ENCODE measurements at regions not wholly inside any gene's neighbourhood (a gene's known extent, or its start where the extent isn't known, plus 50 kb on each side); places are given as distances from the start of the nearest gene placed in this dataset.

DNA sequence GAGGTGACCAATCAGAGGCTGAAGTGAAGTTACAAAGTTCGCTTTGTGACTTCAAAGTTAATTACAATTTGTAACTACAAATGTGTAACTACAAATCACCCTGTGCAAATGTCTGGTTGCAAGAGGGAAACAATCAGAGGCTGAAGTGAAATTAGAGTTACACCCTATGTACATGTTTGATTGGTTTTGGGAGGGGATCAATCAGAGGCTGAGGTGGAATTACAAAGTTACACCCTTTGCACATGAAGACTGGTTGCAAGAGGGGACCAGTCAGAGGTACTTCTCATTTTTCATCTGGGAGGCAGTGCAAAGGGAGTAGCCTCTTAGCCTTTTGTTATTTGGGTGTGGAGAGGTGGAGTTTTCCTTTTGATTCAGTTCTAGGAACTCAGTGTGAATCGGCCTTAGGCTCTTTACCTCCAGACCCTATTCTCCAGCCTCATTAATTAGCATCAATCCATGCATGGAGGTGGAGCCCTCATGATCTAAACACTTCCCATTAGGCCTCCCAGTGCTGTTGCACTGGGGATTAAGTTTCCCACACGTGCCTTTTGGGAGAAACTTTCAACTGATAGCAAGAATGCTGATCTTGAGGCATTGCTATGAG, 291.3 kb upstream of the MTNR1B start:
- H3K4me1 Mint-ChIP-seq (ENCODE audit: low read depth), result no peaks in the 10 kb centered on the region
- H3K4me3 Mint-ChIP-seq, result no peak overlapping the region
- H3K9me3 Mint-ChIP-seq, result peaks cover 15% of the 10 kb centered on the region
- no peaks in the 10 kb centered on the region for H3K36me3 Mint-ChIP-seq (ENCODE audit: insufficient read depth)
- ATAC-seq (no peak), DNase-seq (no peak)
- H3K27me3 Mint-ChIP-seq (ENCODE audit: low read depth), result no peaks in the 10 kb centered on the region

DNA sequence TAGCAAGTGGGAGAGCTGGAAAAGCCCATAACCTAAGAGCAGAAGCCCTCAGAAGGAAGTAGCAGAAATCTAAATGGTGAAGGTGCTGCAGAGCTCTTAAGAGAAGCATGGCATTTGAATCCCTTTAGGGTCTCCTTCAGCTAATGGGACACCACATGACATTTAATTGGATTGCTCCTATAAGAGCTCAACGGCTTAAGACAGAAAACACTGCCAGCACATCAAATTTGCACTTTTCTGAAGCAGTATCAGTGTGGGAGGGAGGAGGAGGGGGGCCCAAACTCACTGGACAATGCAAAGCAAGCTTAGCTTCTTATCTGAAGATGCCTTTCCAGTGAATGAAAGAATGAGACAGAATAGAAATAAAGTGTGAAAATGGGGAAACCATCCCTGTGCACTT, 287.9 kb upstream of the MTNR1B start:
- ATAC-seq, result no peak
- no peaks in the 10 kb centered on the region for H3K27me3 Mint-ChIP-seq (ENCODE audit: low read depth)
- H3K36me3 Mint-ChIP-seq (ENCODE audit: insufficient read depth), result no peaks in the 10 kb centered on the region
- peaks cover 15% of the 10 kb centered on the region for H3K9me3 Mint-ChIP-seq
- H3K4me1 Mint-ChIP-seq (ENCODE audit: low read depth), result no peaks in the 10 kb centered on the region
- no peak overlapping the region for H3K4me3 Mint-ChIP-seq
- no peak for DNase-seq

DNA sequence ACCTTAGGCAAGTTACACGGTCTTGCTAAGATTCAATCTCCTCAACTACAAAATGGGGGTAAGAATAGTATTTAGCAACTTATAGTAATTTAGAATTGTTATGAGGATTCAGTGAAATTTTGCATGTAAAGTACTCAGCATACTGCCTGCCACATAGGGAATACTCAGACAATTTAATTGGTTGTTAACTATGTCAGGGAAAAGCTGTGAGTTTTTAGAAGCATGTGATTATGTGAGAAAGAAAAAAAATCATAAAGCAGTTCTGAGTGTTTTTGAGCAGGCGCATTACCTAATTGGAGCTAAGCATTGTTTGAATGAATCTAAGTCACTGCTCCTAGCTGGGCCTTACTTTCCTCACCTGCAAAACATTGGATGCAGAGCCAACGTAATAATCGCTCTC, 287.3 kb upstream of the MTNR1B start:
- H3K36me3 Mint-ChIP-seq (ENCODE audit: insufficient read depth), result no peaks in the 10 kb centered on the region
- no peak for DNase-seq
- H3K27me3 Mint-ChIP-seq (ENCODE audit: low read depth), result no peaks in the 10 kb centered on the region
- H3K4me3 Mint-ChIP-seq, result no peak overlapping the region
- no peak for ATAC-seq
- no peaks in the 10 kb centered on the region for H3K4me1 Mint-ChIP-seq (ENCODE audit: low read depth)
- peaks cover 15% of the 10 kb centered on the region for H3K9me3 Mint-ChIP-seq

DNA sequence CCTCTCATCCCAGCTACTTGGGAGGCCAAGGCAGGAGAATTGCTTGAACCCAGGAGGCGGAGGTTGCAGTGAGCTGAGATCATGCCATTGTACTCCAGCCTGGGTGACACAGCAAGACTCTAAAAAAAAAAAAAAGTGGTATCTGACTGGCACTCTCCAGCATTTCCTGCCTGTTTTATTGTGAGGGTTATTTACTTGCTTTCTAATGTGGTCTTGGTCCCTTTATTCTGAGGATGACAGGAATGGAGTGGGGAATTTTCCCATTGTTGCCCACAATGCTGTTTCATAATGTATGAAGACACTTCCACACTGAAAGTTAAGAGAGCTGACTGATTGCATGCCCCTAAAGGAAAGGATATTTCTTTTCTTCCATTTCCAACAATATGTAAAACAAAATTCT, 286.5 kb upstream of the MTNR1B start:
- Mint-ChIP-seq H3K36me3 (ENCODE audit: insufficient read depth) (no peaks in the 10 kb centered on the region), H3K27me3 (ENCODE audit: low read depth) (no peaks in the 10 kb centered on the region), H3K9me3 (peaks cover 15% of the 10 kb centered on the region), H3K4me3 (no peak overlapping the region), H3K4me1 (ENCODE audit: low read depth) (no peaks in the 10 kb centered on the region)
- DNase-seq (no peak), ATAC-seq (no peak)

DNA sequence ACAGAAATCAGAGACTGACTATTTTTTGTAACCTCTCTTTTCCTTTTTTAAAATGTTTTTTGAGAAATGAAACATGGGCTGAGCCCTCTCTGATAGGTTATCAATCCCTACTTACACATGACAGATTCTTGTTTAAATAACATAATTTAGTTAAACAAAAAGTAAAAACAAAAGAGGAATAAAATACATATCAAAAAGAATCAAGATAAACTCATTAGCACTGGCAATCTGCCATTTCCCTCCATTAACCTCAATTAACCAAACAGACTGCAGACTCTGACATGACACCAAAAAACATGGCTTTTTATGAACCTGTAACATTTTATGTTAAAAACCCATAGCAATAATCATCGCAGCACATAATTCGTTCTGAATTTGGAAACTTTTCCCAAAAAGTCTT, 284.4 kb upstream of the MTNR1B start:
- no peak for ATAC-seq

DNA sequence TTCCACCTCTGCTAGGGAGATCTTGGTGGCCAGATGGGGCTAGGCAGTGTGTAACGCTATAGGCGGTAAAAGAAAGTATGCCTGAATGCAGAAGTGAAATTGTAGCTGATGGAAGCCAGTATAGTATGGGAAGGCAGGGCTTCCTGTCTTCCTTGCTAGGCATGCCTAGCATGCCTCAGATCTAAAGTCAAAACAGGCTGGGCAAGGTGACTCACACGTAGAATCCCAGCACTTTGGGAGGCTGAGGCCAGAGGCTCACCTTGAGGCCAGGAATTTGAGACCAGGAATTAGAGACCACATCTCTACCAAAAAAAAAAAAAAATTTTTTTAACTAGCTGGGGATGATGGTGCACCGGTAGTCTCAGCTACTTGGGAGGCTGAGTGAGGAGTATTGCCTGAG, 281.7 kb upstream of the MTNR1B start:
- peaks cover 5% of the 10 kb centered on the region for H3K9me3 Mint-ChIP-seq
- no peaks in the 10 kb centered on the region for H3K27me3 Mint-ChIP-seq (ENCODE audit: low read depth)

More for the DNA sequence above, 284.4 kb upstream of the MTNR1B start:
- Mint-ChIP-seq H3K4me3 (no peak overlapping the region), H3K4me1 (ENCODE audit: low read depth) (no peaks in the 10 kb centered on the region), H3K9me3 (peaks cover 15% of the 10 kb centered on the region), H3K36me3 (ENCODE audit: insufficient read depth) (no peaks in the 10 kb centered on the region), H3K27me3 (ENCODE audit: low read depth) (no peaks in the 10 kb centered on the region)
- no peak for DNase-seq

DNA sequence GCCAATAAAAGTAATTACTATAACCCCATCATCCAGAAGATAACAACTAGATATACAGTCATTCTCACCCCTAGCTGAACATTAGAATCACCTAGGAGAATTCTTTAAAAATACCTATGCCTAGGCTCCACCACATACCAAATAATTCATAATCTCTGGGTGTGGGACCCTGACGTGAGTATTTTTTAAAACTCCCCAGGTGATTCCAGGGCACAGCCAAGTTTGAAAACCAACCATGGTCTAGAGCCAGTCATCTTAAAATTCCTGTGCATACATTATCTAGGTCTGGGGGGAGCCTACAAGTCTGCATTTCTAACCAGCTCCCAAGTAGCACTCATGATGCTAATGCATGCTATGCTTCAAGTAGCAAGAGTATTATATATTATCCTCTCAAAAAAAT, 281.0 kb upstream of the MTNR1B start:
- Mint-ChIP-seq H3K4me1 (ENCODE audit: low read depth) (no peaks in the 10 kb centered on the region), H3K27me3 (ENCODE audit: low read depth) (no peaks in the 10 kb centered on the region), H3K9me3 (peaks cover 5% of the 10 kb centered on the region), H3K4me3 (no peak overlapping the region), H3K36me3 (ENCODE audit: insufficient read depth) (no peaks in the 10 kb centered on the region)
- DNase-seq (no peak), ATAC-seq (no peak)

More for the DNA sequence above, 281.7 kb upstream of the MTNR1B start:
- ATAC-seq, result no peak
- no peak for DNase-seq
- Mint-ChIP-seq H3K4me3 (no peak overlapping the region), H3K36me3 (ENCODE audit: insufficient read depth) (no peaks in the 10 kb centered on the region), H3K4me1 (ENCODE audit: low read depth) (no peaks in the 10 kb centered on the region)

DNA sequence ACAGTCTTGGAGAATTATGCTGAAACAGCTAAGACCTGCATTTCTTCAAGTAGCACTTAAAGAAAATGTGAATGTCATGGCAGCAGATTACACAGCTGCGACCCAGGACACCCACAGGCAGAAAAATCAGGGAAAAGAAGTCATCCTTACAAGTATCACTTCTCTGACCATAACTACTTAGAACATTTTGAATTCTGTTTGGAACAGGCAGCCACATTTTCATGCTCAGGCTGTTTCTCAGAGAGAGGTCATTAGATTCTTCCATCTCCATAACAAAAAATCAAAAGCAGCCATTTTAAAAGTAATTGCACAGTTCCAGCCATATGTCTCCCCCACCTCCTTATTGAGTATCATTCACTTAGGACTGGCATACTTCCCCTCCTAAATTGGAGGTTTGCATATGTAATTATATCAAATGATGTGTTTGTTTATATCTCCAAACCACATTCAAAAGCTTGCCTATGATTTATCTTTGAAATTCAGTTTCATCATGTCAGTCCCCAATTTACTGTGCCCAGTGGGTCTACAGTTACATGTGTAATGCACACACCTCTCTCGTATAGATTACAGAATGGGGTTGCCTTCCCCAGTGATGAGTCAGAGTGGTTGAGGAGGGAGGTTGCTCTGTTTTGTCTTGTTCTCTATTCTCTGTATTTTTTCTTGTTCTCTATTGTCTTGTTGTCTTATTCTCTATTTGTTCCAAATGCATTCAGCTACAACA, 276.5 kb upstream of the MTNR1B start:
- Mint-ChIP-seq H3K27me3 (ENCODE audit: low read depth) (no peaks in the 10 kb centered on the region), H3K4me3 (no peak overlapping the region), H3K9me3 (peaks cover 5% of the 10 kb centered on the region), H3K36me3 (ENCODE audit: insufficient read depth) (no peaks in the 10 kb centered on the region), H3K4me1 (ENCODE audit: low read depth) (no peaks in the 10 kb centered on the region)
- ATAC-seq (no peak), DNase-seq (no peak)

DNA sequence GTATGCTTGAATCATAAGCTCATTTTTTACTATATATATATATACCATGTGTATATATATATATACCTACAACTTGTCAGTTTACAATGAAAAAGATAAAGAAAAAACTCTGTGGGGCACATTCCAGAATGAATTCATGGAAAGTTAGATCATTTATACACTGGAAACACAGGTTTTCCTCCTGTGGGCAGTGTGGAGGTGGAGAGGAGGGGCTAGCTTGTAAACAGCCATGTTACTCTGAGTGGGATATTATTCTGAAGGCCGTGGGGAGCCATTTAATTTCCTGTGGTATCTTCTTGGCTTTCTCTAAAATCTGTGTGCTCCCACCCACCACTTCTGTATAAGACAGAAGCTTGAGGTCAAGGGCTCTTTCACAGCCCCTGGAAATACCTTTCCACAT, 273.4 kb upstream of the MTNR1B start:
- DNase-seq (no peak), ATAC-seq (no peak)
- no peaks in the 10 kb centered on the region for H3K4me1 Mint-ChIP-seq (ENCODE audit: low read depth)
- no peaks in the 10 kb centered on the region for H3K9me3 Mint-ChIP-seq
- no peak overlapping the region for H3K4me3 Mint-ChIP-seq
- no peaks in the 10 kb centered on the region for H3K27me3 Mint-ChIP-seq (ENCODE audit: low read depth)
- H3K36me3 Mint-ChIP-seq (ENCODE audit: insufficient read depth), result no peaks in the 10 kb centered on the region

DNA sequence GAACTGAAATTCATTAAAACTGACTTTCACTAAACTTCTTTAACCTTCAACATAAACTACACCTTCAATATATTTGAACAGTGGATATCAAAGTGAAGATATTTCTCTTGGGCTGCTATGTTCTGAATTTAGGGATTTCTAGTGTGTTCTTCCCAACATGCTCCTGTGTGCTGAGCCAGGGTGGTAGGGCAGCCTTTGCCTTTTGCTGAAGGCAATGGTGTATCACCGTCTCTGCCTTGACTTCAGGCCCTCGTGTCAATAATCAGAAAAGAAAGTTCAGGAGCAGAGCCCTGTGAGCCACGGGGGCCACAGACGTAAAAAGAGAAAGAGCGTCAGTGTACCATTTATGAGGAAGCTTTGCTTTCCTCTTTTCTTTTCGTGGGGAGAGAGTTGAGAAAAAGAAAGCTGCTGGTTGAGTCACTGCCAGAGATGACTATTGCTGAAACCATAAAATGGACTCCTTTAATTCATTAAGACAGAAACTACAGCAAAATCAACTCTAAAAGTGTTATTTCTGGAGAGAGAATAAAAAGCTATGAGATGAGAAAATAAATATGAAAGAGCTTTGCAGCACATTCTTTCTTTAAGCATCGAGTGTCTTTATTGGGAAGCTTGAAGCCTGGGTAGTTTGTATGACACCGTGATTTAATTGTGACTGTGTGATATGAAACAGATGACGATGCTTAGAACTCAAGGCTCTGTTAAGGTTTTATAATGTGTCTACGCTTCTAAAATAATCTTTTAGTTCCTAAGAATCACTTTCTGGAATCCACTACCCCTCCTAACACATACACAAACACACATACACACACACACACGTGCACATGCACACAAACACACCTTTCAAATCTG, 271.8 kb upstream of the MTNR1B start:
- H3K36me3 Mint-ChIP-seq (ENCODE audit: insufficient read depth), result no peaks in the 10 kb centered on the region
- no peaks in the 10 kb centered on the region for H3K9me3 Mint-ChIP-seq
- H3K4me3 Mint-ChIP-seq, result no peak overlapping the region
- ATAC-seq, result no peak
- no peaks in the 10 kb centered on the region for H3K4me1 Mint-ChIP-seq (ENCODE audit: low read depth)
- no peak for DNase-seq
- no peaks in the 10 kb centered on the region for H3K27me3 Mint-ChIP-seq (ENCODE audit: low read depth)

DNA sequence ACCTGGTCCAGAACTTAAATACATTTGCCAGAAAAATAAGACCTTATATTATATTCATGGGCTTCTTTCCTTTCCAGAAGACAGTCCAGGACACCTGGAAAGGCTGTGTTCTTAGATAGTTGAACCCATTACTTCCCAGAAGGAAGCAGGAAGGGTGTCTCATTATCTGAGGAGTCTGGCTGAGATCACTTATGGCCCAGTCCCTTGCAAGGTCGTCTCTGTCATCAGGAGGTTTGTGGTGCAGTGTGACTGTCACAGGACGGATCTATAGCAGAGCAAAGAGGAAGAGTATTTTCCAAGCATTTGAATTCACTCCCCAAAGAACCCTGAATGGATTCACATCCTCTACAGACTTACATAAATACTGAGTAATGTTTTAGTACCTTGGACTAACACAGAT, 270.7 kb upstream of the MTNR1B start:
- Mint-ChIP-seq H3K9me3 (no peaks in the 10 kb centered on the region), H3K36me3 (ENCODE audit: insufficient read depth) (no peaks in the 10 kb centered on the region), H3K27me3 (ENCODE audit: low read depth) (no peaks in the 10 kb centered on the region), H3K4me3 (no peak overlapping the region), H3K4me1 (ENCODE audit: low read depth) (no peaks in the 10 kb centered on the region)
- no peak for DNase-seq
- no peak for ATAC-seq

DNA sequence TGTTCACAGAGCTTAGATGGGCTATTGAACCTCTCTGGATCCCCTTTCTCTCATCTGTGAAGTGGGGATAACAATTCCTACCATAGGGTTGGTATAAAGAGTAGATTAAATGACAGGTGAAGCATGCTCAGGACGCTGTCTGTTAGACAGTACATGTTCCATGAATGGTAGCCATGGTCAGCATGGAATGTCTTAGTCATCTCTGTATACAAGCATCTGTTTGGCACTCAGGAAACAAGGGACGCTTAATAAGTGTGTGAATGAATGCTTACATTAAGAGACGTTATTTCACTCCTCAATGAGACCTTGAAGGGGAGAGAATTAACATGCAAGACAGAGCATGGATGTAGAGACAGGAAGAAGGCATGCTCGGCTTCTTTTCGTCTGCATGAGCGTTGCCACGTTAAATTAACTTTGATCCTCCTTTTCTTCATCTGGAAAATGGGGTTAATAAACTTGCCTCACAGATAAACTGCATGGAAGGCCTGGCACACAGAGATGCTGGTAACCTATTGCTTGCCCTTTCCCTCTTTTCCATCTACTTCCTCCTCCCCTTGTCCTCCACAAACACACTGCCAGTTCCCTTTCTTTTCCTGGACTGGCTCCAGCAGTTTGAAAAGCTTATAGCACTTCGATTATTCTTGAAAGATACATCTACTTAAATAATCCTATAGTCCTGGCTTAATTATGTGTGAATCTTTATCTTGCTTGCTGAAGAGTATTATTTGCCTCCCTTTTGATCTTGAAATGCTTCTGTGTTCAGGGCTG, 267.2 kb upstream of the MTNR1B start:
- no peak for ATAC-seq
- H3K9me3 Mint-ChIP-seq, result no peaks in the 10 kb centered on the region
- no peak for DNase-seq
- H3K4me3 Mint-ChIP-seq, result no peak overlapping the region
- no peaks in the 10 kb centered on the region for H3K36me3 Mint-ChIP-seq (ENCODE audit: insufficient read depth)
- H3K4me1 Mint-ChIP-seq (ENCODE audit: low read depth), result no peaks in the 10 kb centered on the region
- H3K27me3 Mint-ChIP-seq (ENCODE audit: low read depth), result no peaks in the 10 kb centered on the region

DNA sequence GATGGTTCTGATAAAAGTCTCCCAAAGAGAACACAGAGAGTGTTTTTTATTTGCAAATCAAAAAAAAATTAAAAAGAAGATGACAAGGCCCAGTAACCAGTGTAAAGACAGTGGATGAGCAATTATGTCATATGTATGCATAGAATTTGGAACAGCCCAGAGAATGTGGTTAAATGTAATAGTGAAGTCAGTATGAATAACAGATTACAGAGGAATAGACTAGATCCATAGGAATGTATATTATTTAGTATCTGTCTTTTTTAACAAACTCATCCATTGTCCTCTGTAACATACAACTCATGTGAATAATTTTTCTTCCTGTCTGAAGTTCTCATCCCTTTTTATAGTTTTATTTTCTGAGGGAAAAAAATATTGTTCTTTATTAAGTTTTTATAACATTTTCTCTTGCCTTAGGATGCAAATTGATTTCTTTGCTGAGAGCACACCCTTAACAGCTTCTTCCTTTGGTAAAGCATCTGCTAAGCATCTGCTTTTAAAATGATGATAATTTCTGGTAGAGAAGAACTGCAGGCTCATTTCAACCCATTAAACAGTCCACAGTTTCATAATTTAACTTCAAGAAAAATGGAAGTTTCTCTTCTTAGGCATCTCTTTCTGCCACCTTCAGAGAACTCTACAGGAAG, 266.5 kb upstream of the MTNR1B start:
- H3K36me3 Mint-ChIP-seq (ENCODE audit: insufficient read depth), result no peaks in the 10 kb centered on the region
- H3K4me1 Mint-ChIP-seq (ENCODE audit: low read depth), result no peaks in the 10 kb centered on the region
- ATAC-seq, result no peak
- no peaks in the 10 kb centered on the region for H3K9me3 Mint-ChIP-seq
- H3K27me3 Mint-ChIP-seq (ENCODE audit: low read depth), result no peaks in the 10 kb centered on the region
- DNase-seq, result no peak
- H3K4me3 Mint-ChIP-seq, result no peak overlapping the region

DNA sequence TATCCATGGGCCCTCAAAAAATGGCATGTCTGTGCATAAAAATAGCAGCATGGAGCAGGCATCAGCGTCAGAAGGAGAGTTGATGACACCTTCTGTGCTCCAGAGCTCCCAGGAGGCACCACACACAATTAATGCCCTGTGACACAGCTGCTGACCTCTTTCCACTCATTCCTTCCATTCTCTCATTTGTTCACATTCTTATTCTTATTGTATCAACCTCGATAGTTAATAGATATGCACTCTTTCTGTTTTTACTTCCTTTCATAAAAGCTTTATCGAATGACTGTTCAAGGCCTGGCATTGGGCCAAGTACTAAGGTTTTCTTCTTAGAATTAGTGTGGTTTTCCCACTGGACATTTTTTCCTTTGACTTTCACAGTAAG, 266.0 kb upstream of the MTNR1B start:
- no peaks in the 10 kb centered on the region for H3K9me3 Mint-ChIP-seq
- H3K27me3 Mint-ChIP-seq (ENCODE audit: low read depth), result no peaks in the 10 kb centered on the region
- ATAC-seq (no peak), DNase-seq (no peak)
- no peaks in the 10 kb centered on the region for H3K36me3 Mint-ChIP-seq (ENCODE audit: insufficient read depth)
- H3K4me3 Mint-ChIP-seq, result no peak overlapping the region
- H3K4me1 Mint-ChIP-seq (ENCODE audit: low read depth), result no peaks in the 10 kb centered on the region

Data from activated T-cell treated with anti-CD3 and anti-CD28 coated beads, Interleukin-2, amount 50 U/mL, for 4 hours (primary cell).